22Rv1 (cell line): ENCODE measurements at regions not wholly inside any gene's neighbourhood (a gene's known extent, or its start where the extent isn't known, plus 50 kb on each side); places are given as distances from the start of the nearest gene placed in this dataset.

ENCODE experiments used
- ZFX ChIP-seq: fragments of 450-650 bp; IDR thresholded peaks from 2 replicates; pipeline ENCODE4 v1.6.1; 2017; ENCODE audit warnings: antibody characterized with exemption, borderline replicate concordance
- TF ChIP-seq, protein P1 (sequence below): fragments of 450-650 bp; IDR thresholded peaks from 2 replicates; pipeline ENCODE4 v1.5.1; 2017; ENCODE audit warnings: mild to moderate bottlenecking

GRCh38 chr13:110061270-110061669 lies 245.7 kb downstream of the COL4A1 start:
- TF ChIP-seq, protein P1, sequence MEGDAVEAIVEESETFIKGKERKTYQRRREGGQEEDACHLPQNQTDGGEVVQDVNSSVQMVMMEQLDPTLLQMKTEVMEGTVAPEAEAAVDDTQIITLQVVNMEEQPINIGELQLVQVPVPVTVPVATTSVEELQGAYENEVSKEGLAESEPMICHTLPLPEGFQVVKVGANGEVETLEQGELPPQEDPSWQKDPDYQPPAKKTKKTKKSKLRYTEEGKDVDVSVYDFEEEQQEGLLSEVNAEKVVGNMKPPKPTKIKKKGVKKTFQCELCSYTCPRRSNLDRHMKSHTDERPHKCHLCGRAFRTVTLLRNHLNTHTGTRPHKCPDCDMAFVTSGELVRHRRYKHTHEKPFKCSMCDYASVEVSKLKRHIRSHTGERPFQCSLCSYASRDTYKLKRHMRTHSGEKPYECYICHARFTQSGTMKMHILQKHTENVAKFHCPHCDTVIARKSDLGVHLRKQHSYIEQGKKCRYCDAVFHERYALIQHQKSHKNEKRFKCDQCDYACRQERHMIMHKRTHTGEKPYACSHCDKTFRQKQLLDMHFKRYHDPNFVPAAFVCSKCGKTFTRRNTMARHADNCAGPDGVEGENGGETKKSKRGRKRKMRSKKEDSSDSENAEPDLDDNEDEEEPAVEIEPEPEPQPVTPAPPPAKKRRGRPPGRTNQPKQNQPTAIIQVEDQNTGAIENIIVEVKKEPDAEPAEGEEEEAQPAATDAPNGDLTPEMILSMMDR: no peak
- no peak for TF ChIP-seq ZFX
